Left lobe of liver (tissue), 2 donors: ENCODE measurements at regions not wholly inside any gene's neighbourhood (a gene's known extent, or its start where the extent isn't known, plus 50 kb on each side); places are given as distances from the start of the nearest gene placed in this dataset.
"Not testable (repeated sequence)": the region's sequence is repeated elsewhere in the genome, so short reads cannot be mapped to it uniquely, and the experiment has no call there.

Experiments
- ATAC-seq: fragments of 200-7000 bp; cut with Tn5 transposase; one replicate; pipeline ENCODE4 v1.9.1; 2020; ENCODE audit warnings: mild to moderate bottlenecking, moderate library complexity
- DNase-seq: peaks from one replicate; pipeline ENCODE4 v3.0.0-alpha.2; 2020; ENCODE audit warnings: low spot score
- donor health status: DM: no; HTN: no; CAD: no; lungs with moderate emphysema.
- donor health status: DM: no; HTN: yes; CAD: no.

GRCh38 chr7:63580536-63581300 lies 417.9 kb upstream of the ZNF722 start:
- ATAC-seq: not testable (repeated sequence)
- DNase-seq: peak; percentile 41

GRCh38 chr7:63582771-63583170 lies 415.9 kb upstream of the ZNF722 start:
- DNase-seq: peak; percentile 28
- not testable (repeated sequence) for ATAC-seq

GRCh38 chr7:63587151-63587853 lies 411.3 kb upstream of the ZNF722 start:
- not testable (repeated sequence) for DNase-seq, ATAC-seq

- peak; percentile 26 for DNase-seq
- not testable (repeated sequence) for ATAC-seq
Measured at GRCh38 chr7:63591249-63591648, 407.4 kb upstream of the ZNF722 start.

GRCh38 chr7:63603812-63604211 lies 394.8 kb upstream of the ZNF722 start:
- not testable (repeated sequence) for ATAC-seq, DNase-seq

- ATAC-seq, DNase-seq: not testable (repeated sequence)
Measured at GRCh38 chr7:63604853-63605252, 393.8 kb upstream of the ZNF722 start.

- DNase-seq, ATAC-seq: not testable (repeated sequence)
Measured at GRCh38 chr7:63617595-63617994, 381.1 kb upstream of the ZNF722 start.

- not testable (repeated sequence) for ATAC-seq, DNase-seq
Measured at GRCh38 chr7:63620169-63620735, 378.4 kb upstream of the ZNF722 start.

GRCh38 chr7:63627590-63628485 lies 370.8 kb upstream of the ZNF722 start:
- ATAC-seq, DNase-seq: not testable (repeated sequence)

- DNase-seq, ATAC-seq: not testable (repeated sequence)
Measured at GRCh38 chr7:63629024-63629423, 369.6 kb upstream of the ZNF722 start.

- ATAC-seq, DNase-seq: not testable (repeated sequence)
Measured at GRCh38 chr7:63636585-63636984, 362.1 kb upstream of the ZNF722 start.

- ATAC-seq, DNase-seq: not testable (repeated sequence)
Measured at GRCh38 chr7:63665553-63665952, 333.1 kb upstream of the ZNF722 start.

- DNase-seq: not testable (repeated sequence)
Measured at GRCh38 chr7:63691408-63691807, 307.2 kb upstream of the ZNF722 start.

GRCh38 chr7:63694296-63694695 lies 304.4 kb upstream of the ZNF722 start:
- DNase-seq, ATAC-seq: not testable (repeated sequence)

More at GRCh38 chr7:63691408-63691807, 307.2 kb upstream of the ZNF722 start:
- ATAC-seq: not testable (repeated sequence)
